Breast epithelium (tissue), 4 donors: ENCODE measurements at regions not wholly inside any gene's neighbourhood (a gene's known extent, or its start where the extent isn't known, plus 50 kb on each side); places are given as distances from the start of the nearest gene placed in this dataset.

Experiments
- DNase-seq, 2 donors: peaks; one replicate each; pipeline ENCODE4 v3.0.0-alpha.2; 2019; ENCODE audit warnings: low spot score in 2 of 2
- H3K27ac ChIP-seq, 2 donors: fragments of 200-600 bp; sonication (generic) in 1 of 2; one replicate each; pipeline ENCODE4 v1.5.1; 2016 to 2019; ENCODE audit warnings: mild to moderate bottlenecking in 1 of 2
- H3K27me3 ChIP-seq, 2 donors: fragments of 200-600 bp; sonication (generic) in 1 of 2; one replicate each; pipeline versions ENCODE4 v1.5.1 to v1.6.0; 2017 to 2019; ENCODE audit warnings: control low read depth in 1 of 2, mild to moderate bottlenecking in 1 of 2
- H3K36me3 ChIP-seq: fragments of 200-600 bp; one replicate; pipeline ENCODE4 v1.5.1; 2019
- H3K4me1 ChIP-seq, 2 donors: fragments of 200-600 bp; sonication (generic); one replicate each; pipeline ENCODE4 v1.5.1; 2016 to 2019; ENCODE audit warnings: control low read depth in 1 of 2
- H3K4me3 ChIP-seq, 3 donors: fragments of 200-600 bp; sonication (generic); 1 replicate in 2 of 3; 2 replicates in 1 of 3; pipeline ENCODE4 v1.5.1; 2016 to 2019; ENCODE audit warnings: mild to moderate bottlenecking in 3 of 3, moderate library complexity in 2 of 3
- H3K9me3 ChIP-seq, 2 donors: fragments of 200-600 bp; sonication (generic) in 1 of 2; one replicate each; pipeline ENCODE4 v1.5.1; 2016 to 2019; ENCODE audit warnings: control low read depth in 1 of 2
- POLR2A ChIP-seq: fragments of 450-650 bp; IDR thresholded peaks from one replicate; pipeline ENCODE4 v1.6.1; 2016; ENCODE audit warnings: antibody characterized with exemption, mild to moderate bottlenecking, moderate library complexity
- POLR2AphosphoS5 ChIP-seq, 3 donors: sonication (generic); formaldehyde crosslinking; IDR thresholded peaks; one replicate each; pipeline ENCODE4 v1.6.1; 2017; ENCODE audit warnings: antibody characterized with exemption in 3 of 3
- intact Hi-C: fragments of 100-400 bp; cut with DNase I; formaldehyde crosslinking; loops from one replicate; pipeline ENCODE4 v1.15.1; 2023; ENCODE audit warnings: low total_unique reads
- TF ChIP-seq, protein P1 (sequence below), 3 donors: fragments of 450-650 bp; IDR thresholded peaks; one replicate each; pipeline ENCODE4 v1.5.1; 2016 to 2017; ENCODE audit warnings: antibody characterized with exemption in 3 of 3, mild to moderate bottlenecking in 3 of 3, moderate library complexity in 3 of 3

DNA sequence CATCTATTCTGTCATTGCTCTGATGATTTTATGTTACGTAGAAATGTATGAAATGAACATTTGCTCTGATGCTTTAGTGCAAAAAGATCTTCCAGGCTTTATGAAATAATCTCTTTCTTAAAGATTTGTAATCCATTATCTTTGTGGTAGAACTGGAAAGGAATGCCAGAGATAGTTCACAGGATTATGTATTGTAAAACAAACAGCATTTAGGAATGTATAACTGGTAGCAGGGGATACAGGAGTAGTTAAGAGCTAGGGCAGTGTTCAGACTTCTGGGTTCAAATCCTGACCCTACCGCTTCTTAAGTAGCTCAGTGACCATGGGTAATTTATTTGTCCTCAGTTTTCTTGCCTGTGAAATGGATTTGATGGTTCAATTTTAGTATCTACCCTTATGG, 429.8 kb upstream of the TPM1 start:
- H3K9me3 ChIP-seq = no peaks in the 10 kb centered on the region
- H3K4me1 ChIP-seq = no peaks in the 10 kb centered on the region
- H3K36me3 ChIP-seq = no peaks in the 10 kb centered on the region
- intact Hi-C loops = no loop called here
- no peaks in the 10 kb centered on the region for H3K27me3 ChIP-seq
- H3K27ac ChIP-seq = no peak overlapping the region
- H3K4me3 ChIP-seq = no peak overlapping the region
- TF ChIP-seq, protein P1, sequence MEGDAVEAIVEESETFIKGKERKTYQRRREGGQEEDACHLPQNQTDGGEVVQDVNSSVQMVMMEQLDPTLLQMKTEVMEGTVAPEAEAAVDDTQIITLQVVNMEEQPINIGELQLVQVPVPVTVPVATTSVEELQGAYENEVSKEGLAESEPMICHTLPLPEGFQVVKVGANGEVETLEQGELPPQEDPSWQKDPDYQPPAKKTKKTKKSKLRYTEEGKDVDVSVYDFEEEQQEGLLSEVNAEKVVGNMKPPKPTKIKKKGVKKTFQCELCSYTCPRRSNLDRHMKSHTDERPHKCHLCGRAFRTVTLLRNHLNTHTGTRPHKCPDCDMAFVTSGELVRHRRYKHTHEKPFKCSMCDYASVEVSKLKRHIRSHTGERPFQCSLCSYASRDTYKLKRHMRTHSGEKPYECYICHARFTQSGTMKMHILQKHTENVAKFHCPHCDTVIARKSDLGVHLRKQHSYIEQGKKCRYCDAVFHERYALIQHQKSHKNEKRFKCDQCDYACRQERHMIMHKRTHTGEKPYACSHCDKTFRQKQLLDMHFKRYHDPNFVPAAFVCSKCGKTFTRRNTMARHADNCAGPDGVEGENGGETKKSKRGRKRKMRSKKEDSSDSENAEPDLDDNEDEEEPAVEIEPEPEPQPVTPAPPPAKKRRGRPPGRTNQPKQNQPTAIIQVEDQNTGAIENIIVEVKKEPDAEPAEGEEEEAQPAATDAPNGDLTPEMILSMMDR (IDR thresholded peaks at IDR 0.05) = no peak
- no peak for TF ChIP-seq POLR2A
- no peak for DNase-seq

DNA sequence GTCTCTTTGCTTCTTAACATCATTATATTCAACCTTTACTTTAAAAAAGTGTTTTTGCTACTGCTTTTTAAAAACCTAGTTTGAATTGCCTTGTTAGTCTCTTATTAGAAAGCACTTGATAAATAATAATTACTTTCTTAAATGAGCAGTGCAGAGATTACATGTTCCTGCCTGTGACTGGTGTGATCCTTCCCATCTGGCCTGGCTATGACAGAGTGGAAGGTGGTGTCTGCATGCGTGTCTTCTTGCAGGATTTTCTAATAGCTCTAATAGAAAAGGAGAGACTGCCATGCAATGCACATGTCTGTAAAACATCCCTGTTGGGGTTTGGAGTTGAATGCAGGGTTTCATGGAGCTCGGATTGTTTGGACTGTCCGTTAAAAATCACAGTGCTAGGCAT, 425.8 kb upstream of the TPM1 start:
- H3K36me3 ChIP-seq = no peaks in the 10 kb centered on the region
- no peaks in the 10 kb centered on the region for H3K9me3 ChIP-seq
- intact Hi-C loops = no loop called here
- DNase-seq = no peak
- no peak overlapping the region for H3K27ac ChIP-seq
- no peak overlapping the region for H3K4me3 ChIP-seq
- H3K27me3 ChIP-seq = no peaks in the 10 kb centered on the region
- TF ChIP-seq POLR2AphosphoS5 (IDR thresholded peaks at IDR 0.05) = no peak
- TF ChIP-seq, protein P1 (IDR thresholded peaks at IDR 0.05) = no peak
- TF ChIP-seq POLR2A = no peak
- no peaks in the 10 kb centered on the region for H3K4me1 ChIP-seq

DNA sequence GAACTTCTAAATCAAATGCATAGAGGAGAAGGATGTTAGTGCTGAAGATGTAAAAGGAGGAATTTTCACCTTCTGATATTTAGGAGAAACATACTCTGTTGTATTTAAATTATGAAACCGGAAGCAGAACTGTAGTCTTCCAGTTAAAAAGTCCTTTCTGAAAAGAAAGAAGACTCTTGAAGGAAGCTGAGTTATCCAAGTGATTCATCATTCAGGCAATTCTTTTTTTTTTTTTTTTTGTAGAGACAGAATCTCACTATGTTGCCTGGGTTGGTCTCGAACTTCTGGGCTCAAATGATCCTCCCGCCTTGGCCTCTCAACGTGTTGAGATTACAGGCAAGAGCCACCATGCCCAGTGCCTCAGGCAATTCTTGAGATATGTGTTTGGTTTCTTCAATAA, 424.8 kb upstream of the TPM1 start:
- TF ChIP-seq POLR2A (no peak), POLR2AphosphoS5 (IDR thresholded peaks at IDR 0.05) (no peak)
- H3K9me3 ChIP-seq = no peaks in the 10 kb centered on the region
- H3K36me3 ChIP-seq = no peaks in the 10 kb centered on the region
- no peak overlapping the region for H3K27ac ChIP-seq
- H3K27me3 ChIP-seq = no peaks in the 10 kb centered on the region
- DNase-seq = no peak
- no peaks in the 10 kb centered on the region for H3K4me1 ChIP-seq
- no peak overlapping the region for H3K4me3 ChIP-seq
- intact Hi-C loops = no loop called here

DNA sequence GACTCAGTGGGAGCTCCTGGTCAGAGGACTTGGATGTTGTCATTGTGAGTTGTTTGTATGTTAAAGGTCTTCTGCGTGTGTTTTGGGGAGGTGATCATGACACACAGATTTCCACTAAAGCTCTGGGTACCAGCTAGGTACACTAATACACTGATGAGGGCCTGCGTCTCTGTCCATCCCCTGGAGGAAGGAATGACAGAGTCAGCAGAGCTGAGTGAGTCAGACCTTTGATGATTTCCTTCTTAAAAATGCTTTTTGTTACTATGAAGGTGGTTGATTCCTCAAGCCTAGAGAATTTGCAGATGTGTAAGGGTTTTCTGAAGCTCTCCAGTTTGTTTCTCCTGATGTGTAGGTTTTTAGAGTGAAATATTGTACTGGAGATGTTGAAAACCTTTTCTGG, 424.1 kb upstream of the TPM1 start:
- H3K27ac ChIP-seq = no peak overlapping the region
- TF ChIP-seq, protein P1 (IDR thresholded peaks at IDR 0.05) = no peak
- TF ChIP-seq POLR2AphosphoS5 (IDR thresholded peaks at IDR 0.05) (no peak), POLR2A (no peak)
- no peaks in the 10 kb centered on the region for H3K27me3 ChIP-seq
- no peaks in the 10 kb centered on the region for H3K36me3 ChIP-seq
- DNase-seq = no peak
- intact Hi-C loops = no loop called here
- no peak overlapping the region for H3K4me3 ChIP-seq
- H3K9me3 ChIP-seq = no peaks in the 10 kb centered on the region
- no peaks in the 10 kb centered on the region for H3K4me1 ChIP-seq

DNA sequence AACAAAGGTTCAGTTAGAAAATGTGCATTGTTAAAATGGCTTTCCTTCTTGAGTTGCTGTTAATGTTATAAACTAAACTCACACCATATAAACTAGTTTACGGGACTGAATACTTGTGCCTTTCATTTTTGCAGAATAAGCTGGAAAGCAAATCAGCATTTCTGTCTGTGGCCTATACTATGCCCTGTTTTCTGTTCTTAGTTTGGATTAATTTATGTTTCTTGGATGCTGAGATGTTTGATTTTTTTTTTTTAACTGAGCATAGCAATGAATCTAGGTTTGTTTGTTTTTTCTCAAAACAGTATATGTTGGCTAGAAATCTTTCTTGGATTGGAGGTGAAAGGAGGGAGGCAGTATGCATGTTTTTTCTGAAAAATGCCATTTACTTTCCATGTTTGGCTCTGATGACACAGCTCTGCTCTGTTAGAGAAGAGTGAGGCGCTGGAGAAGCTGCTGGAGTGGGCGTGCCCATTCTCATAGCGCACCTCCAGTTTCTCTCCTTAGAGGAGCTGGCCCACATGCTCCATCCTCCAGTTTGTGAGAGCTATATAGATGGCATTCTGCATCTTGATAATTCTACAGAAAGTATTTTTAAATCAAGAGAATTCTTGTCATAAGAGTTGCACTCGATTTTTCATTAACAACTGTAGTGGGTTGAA, 423.6 kb upstream of the TPM1 start:
- TF ChIP-seq POLR2A (no peak), POLR2AphosphoS5 (IDR thresholded peaks at IDR 0.05) (no peak)
- TF ChIP-seq, protein P1 (IDR thresholded peaks at IDR 0.05) = no peak
- no peak overlapping the region for H3K4me3 ChIP-seq
- no peaks in the 10 kb centered on the region for H3K36me3 ChIP-seq
- H3K27ac ChIP-seq = no peak overlapping the region
- H3K9me3 ChIP-seq = no peaks in the 10 kb centered on the region
- DNase-seq = no peak
- no peaks in the 10 kb centered on the region for H3K27me3 ChIP-seq
- intact Hi-C loops = no loop called here
- H3K4me1 ChIP-seq = no peaks in the 10 kb centered on the region

DNA sequence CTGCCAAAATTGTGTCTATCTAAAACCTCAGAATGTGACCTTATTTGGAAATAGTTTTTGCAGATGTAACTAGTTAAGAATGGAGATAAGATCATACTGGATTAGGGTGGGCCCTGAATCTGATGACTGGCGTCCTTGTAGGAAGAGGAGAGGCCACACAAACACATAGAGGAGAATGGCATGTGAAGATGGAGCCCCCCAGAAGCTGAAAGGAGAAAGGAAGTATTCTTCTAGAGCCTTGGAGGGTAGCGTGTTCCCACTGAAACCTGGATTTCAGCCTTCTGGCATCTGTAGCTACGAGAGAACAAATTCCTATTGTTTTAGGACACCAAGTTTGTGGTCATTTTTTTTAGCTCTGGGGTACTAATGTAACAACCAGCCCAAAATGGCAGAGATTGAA, 423.0 kb upstream of the TPM1 start:
- H3K27me3 ChIP-seq = no peaks in the 10 kb centered on the region
- no peaks in the 10 kb centered on the region for H3K36me3 ChIP-seq
- H3K4me3 ChIP-seq = no peak overlapping the region
- no peak for DNase-seq
- H3K4me1 ChIP-seq = no peaks in the 10 kb centered on the region
- intact Hi-C loops = no loop called here
- no peaks in the 10 kb centered on the region for H3K9me3 ChIP-seq
- H3K27ac ChIP-seq = peak overlapping the region; percentile 12 to 42
- TF ChIP-seq, protein P1 (IDR thresholded peaks at IDR 0.05) = no peak
- no peak for TF ChIP-seq POLR2AphosphoS5 (IDR thresholded peaks at IDR 0.05)
- no peak for TF ChIP-seq POLR2A
